Neural cell (in vitro differentiated cells): ENCODE measurements at regions not wholly inside any gene's neighbourhood (a gene's known extent, or its start where the extent isn't known, plus 50 kb on each side); places are given as distances from the start of the nearest gene placed in this dataset.

Experiments used
- H2AFZ ChIP-seq: fragments of 200-600, 300-800 bp; sonication (generic), shearing (Covaris generic); 2 replicates; pipeline ENCODE4 v1.6.0; 2014; ENCODE audit warnings: low read depth, mild to moderate bottlenecking, antibody characterized with exemption, low read length, moderate library complexity
- H3F3A ChIP-seq: fragments of 200-600 bp; shearing (Covaris generic); 2 replicates; pipeline ENCODE4 v1.6.1; 2016; ENCODE audit warnings: mild to moderate bottlenecking, moderate library complexity, mixed read lengths, antibody characterized with exemption, low read length; ENCODE audit not compliant: insufficient read depth, poor library complexity, severe bottlenecking
- H3K27ac ChIP-seq: fragments of 200-600, 300-800 bp; sonication (generic), shearing (Covaris generic); 2 replicates; pipeline ENCODE4 v1.5.1; 2014; ENCODE audit warnings: mild to moderate bottlenecking, low read length, moderate library complexity
- H3K27me3 ChIP-seq: fragments of 300-800, 200-600 bp; sonication (generic), shearing (Covaris generic); 2 replicates; pipeline ENCODE4 v1.6.0; 2014; ENCODE audit warnings: mild to moderate bottlenecking, low read depth, low read length, moderate library complexity; ENCODE audit not compliant: insufficient read depth
- H3K36me3 ChIP-seq: fragments of 300-800, 200-600 bp; sonication (generic), shearing (Covaris generic); 2 replicates; pipeline ENCODE4 v1.5.1; 2014; ENCODE audit warnings: mild to moderate bottlenecking, antibody characterized with exemption, low read length, moderate library complexity; ENCODE audit not compliant: insufficient read depth
- H3K4me2 ChIP-seq: fragments of 300-800, 200-600 bp; sonication (generic), shearing (Covaris generic); 2 replicates; pipeline ENCODE4 v1.6.0; 2014; ENCODE audit warnings: mild to moderate bottlenecking, low read length
- H3K4me3 ChIP-seq: fragments of 300-800, 200-600 bp; sonication (generic), shearing (Covaris generic); 2 replicates; pipeline ENCODE4 v1.5.1; 2014; ENCODE audit warnings: mild to moderate bottlenecking, low read length, moderate library complexity
- H3K79me2 ChIP-seq: fragments of 200-600 bp; shearing (Covaris generic); replicated peaks from 2 replicates; pipeline ENCODE4 v1.6.0; 2014; ENCODE audit warnings: mild to moderate bottlenecking, low read length, moderate library complexity; ENCODE audit not compliant: insufficient read depth
- H3K9ac ChIP-seq: fragments of 300-800, 200-600 bp; sonication (generic), shearing (Covaris generic); 2 replicates; pipeline ENCODE4 v1.6.1; 2016; ENCODE audit warnings: mild to moderate bottlenecking, low read length, mixed read lengths
- H3K9me2 ChIP-seq: fragments of 200-600 bp; shearing (Covaris generic); 2 replicates; pipeline ENCODE4 v1.6.1; 2016; ENCODE audit warnings: mild to moderate bottlenecking, low read length, mixed read lengths; ENCODE audit not compliant: insufficient read depth
- H3K9me3 ChIP-seq: fragments of 200-600, 300-800 bp; sonication (generic), shearing (Covaris generic); 2 replicates; pipeline ENCODE4 v1.6.1; 2016; ENCODE audit warnings: mild to moderate bottlenecking, mixed run types, low read length, moderate library complexity, mixed read lengths
- H4K20me1 ChIP-seq: fragments of 200-600 bp; shearing (Covaris generic); 2 replicates; pipeline ENCODE4 v1.6.1; 2016; ENCODE audit warnings: mild to moderate bottlenecking, mixed run types; ENCODE audit not compliant: insufficient read depth
- EP300 ChIP-seq: fragments of 450-650 bp; conservative IDR thresholded peaks from 2 replicates; pipeline ENCODE4 v1.6.1; 2014; ENCODE audit warnings: antibody characterized with exemption, mild to moderate bottlenecking, moderate library complexity; ENCODE audit not compliant: poor library complexity, severe bottlenecking
- EZH2 ChIP-seq: fragments of 200-600, 300-800 bp; shearing (Covaris generic), sonication (generic); IDR thresholded peaks from 2 replicates; pipeline ENCODE4 v1.6.1; 2014; ENCODE audit warnings: antibody characterized with exemption, low read length, borderline replicate concordance, mild to moderate bottlenecking; ENCODE audit not compliant: insufficient read depth, poor library complexity, severe bottlenecking
- MXI1 ChIP-seq: fragments of 450-650 bp; conservative IDR thresholded peaks from 2 replicates; pipeline ENCODE4 v1.6.1; 2014; ENCODE audit warnings: antibody characterized with exemption, mild to moderate bottlenecking; ENCODE audit not compliant: poor library complexity, severe bottlenecking
- POLR2AphosphoS5 ChIP-seq: IDR thresholded peaks from 2 replicates; pipeline ENCODE4 v1.6.1; 2012
- RAD21 ChIP-seq: fragments of 450-650 bp; conservative IDR thresholded peaks from 2 replicates; pipeline ENCODE4 v1.6.1; 2014; ENCODE audit warnings: antibody characterized with exemption, mild to moderate bottlenecking, moderate library complexity
- SMC3 ChIP-seq: fragments of 450-650 bp; conservative IDR thresholded peaks from 2 replicates; pipeline ENCODE4 v1.6.1; 2014; ENCODE audit warnings: antibody characterized with exemption, mild to moderate bottlenecking, moderate library complexity; ENCODE audit not compliant: poor library complexity
- TAF1 ChIP-seq: IDR thresholded peaks from 2 replicates; pipeline ENCODE4 v1.6.1; 2012; ENCODE audit warnings: low read depth
- TF ChIP-seq, protein P1 (sequence below): fragments of 450-650 bp; IDR thresholded peaks from 2 replicates; pipeline ENCODE4 v1.5.1; 2014; ENCODE audit warnings: antibody characterized with exemption, mild to moderate bottlenecking, moderate library complexity; ENCODE audit not compliant: poor library complexity, severe bottlenecking
- TF ChIP-seq, protein P2 (sequence below): IDR thresholded peaks from 2 replicates; pipeline ENCODE4 v1.6.1; 2012; ENCODE audit warnings: borderline replicate concordance

DNA sequence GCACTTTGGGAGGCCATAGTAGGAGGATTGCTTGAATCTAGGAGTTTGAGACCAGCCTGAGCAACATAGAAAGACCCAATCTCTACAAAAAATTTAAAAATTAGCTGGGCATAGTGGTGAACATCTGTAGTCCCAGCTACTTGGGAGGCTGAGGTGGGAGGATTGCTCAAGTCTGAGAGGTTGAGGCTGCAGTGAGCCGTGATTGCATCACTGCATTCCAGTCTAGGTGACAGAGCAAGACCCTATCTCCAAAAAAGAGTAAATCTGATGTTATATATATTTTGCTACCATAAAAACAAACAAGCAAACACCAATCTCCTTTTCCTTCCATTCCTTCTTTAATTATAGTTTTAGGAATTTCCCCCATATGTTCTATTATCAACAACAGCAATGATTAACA is 74.2 kb upstream of the RNU6-1 start:
- H2AFZ ChIP-seq: no peak overlapping the region
- H4K20me1 ChIP-seq: no peaks in the 10 kb centered on the region
- H3K36me3 ChIP-seq: no peaks in the 10 kb centered on the region
- H3K4me3 ChIP-seq: no peak overlapping the region
- no peaks in the 10 kb centered on the region for H3F3A ChIP-seq
- TF ChIP-seq RAD21: no peak
- no peak for TF ChIP-seq POLR2AphosphoS5
- TF ChIP-seq EP300: no peak
- TF ChIP-seq SMC3: no peak
- no peak for TF ChIP-seq MXI1
- TF ChIP-seq, protein P1, sequence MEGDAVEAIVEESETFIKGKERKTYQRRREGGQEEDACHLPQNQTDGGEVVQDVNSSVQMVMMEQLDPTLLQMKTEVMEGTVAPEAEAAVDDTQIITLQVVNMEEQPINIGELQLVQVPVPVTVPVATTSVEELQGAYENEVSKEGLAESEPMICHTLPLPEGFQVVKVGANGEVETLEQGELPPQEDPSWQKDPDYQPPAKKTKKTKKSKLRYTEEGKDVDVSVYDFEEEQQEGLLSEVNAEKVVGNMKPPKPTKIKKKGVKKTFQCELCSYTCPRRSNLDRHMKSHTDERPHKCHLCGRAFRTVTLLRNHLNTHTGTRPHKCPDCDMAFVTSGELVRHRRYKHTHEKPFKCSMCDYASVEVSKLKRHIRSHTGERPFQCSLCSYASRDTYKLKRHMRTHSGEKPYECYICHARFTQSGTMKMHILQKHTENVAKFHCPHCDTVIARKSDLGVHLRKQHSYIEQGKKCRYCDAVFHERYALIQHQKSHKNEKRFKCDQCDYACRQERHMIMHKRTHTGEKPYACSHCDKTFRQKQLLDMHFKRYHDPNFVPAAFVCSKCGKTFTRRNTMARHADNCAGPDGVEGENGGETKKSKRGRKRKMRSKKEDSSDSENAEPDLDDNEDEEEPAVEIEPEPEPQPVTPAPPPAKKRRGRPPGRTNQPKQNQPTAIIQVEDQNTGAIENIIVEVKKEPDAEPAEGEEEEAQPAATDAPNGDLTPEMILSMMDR: no peak
- TF ChIP-seq, protein P2, sequence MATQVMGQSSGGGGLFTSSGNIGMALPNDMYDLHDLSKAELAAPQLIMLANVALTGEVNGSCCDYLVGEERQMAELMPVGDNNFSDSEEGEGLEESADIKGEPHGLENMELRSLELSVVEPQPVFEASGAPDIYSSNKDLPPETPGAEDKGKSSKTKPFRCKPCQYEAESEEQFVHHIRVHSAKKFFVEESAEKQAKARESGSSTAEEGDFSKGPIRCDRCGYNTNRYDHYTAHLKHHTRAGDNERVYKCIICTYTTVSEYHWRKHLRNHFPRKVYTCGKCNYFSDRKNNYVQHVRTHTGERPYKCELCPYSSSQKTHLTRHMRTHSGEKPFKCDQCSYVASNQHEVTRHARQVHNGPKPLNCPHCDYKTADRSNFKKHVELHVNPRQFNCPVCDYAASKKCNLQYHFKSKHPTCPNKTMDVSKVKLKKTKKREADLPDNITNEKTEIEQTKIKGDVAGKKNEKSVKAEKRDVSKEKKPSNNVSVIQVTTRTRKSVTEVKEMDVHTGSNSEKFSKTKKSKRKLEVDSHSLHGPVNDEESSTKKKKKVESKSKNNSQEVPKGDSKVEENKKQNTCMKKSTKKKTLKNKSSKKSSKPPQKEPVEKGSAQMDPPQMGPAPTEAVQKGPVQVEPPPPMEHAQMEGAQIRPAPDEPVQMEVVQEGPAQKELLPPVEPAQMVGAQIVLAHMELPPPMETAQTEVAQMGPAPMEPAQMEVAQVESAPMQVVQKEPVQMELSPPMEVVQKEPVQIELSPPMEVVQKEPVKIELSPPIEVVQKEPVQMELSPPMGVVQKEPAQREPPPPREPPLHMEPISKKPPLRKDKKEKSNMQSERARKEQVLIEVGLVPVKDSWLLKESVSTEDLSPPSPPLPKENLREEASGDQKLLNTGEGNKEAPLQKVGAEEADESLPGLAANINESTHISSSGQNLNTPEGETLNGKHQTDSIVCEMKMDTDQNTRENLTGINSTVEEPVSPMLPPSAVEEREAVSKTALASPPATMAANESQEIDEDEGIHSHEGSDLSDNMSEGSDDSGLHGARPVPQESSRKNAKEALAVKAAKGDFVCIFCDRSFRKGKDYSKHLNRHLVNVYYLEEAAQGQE: no peak
- no peak for TF ChIP-seq EZH2
- no peak for TF ChIP-seq TAF1
- no peaks in the 10 kb centered on the region for H3K9me3 ChIP-seq
- H3K4me2 ChIP-seq: no peak overlapping the region
- H3K27me3 ChIP-seq: no peaks in the 10 kb centered on the region
- H3K79me2 ChIP-seq: no peaks in the 10 kb centered on the region
- H3K9me2 ChIP-seq: no peaks in the 10 kb centered on the region
- no peak overlapping the region for H3K9ac ChIP-seq
- H3K27ac ChIP-seq: no peak overlapping the region

DNA sequence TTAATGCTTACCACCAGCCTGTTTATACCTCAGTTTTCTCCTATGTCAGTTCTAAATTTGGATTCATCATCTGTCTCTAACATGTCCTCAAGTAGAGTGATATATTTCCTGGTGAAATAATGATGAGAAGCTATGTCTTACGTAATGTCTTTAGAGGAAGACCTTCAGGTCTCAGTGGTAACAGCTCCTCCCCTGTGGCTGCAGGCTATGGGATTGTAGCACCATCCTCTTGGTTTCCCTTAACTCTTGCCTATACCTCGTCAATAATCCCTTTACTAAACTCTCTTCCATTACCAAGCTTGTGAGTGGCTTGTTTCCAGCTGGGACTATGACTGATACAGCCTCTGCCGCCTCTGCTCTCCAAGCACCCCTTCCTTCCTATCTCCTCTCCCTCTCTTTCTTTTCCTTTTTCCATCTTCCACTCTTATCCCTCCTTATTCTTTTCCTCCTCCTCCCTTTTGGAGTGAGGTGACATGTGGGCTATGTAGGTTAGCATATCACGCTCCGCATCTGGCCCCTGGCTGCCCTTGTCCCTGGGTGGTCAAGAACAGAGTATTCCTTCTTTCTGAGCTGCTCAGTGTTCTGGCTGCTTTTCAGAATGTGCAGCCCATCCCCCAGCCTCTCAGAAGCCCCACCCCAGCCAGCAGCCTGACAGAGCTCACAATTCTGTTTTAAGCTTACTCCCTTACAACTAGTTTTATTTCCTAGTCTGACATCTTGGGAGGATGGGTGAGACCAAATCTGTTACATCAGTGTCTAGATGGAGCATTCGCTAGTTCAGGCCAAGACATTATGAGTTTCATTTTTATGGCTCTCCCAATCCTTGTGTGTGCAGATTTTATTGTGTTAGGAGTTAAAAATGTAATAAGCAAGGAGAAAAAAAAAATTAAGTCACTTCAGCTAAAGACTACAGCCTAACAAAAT is 75.0 kb upstream of the RNU6-1 start:
- Histone ChIP-seq H3K36me3 (no peaks in the 10 kb centered on the region), H3K4me2 (no peak overlapping the region), H3K79me2 (no peaks in the 10 kb centered on the region), H3K27me3 (no peaks in the 10 kb centered on the region), H3K9me2 (no peaks in the 10 kb centered on the region), H3K9ac (no peak overlapping the region), H4K20me1 (no peaks in the 10 kb centered on the region), H2AFZ (no peak overlapping the region), H3K9me3 (no peaks in the 10 kb centered on the region), H3K4me3 (no peak overlapping the region), H3K27ac (no peak overlapping the region), H3F3A (no peaks in the 10 kb centered on the region)
- no peak for TF ChIP-seq MXI1
- no peak for TF ChIP-seq RAD21
- TF ChIP-seq SMC3: no peak
- TF ChIP-seq, protein P2: no peak
- TF ChIP-seq, protein P1: no peak
- no peak for TF ChIP-seq TAF1
- no peak for TF ChIP-seq POLR2AphosphoS5
- TF ChIP-seq EP300: no peak
- TF ChIP-seq EZH2: no peak
